HepG2 (cell line): ENCODE measurements at regions not wholly inside any gene's neighbourhood (a gene's known extent, or its start where the extent isn't known, plus 50 kb on each side); places are given as distances from the start of the nearest gene placed in this dataset.
A peak's percentile ranks its signal among the peaks of the same experiment; 100 is the strongest.

ENCODE experiments used
- CTCF ChIP-seq: sonication (generic); formaldehyde crosslinking; IDR thresholded peaks from 2 replicates; pipeline ENCODE4 v1.5.0; 2020; ENCODE audit warnings: mild to moderate bottlenecking, missing genetic modification reagents, moderate library complexity
- EZH2 ChIP-seq: conservative IDR thresholded peaks from 2 replicates; pipeline ENCODE4 v1.6.1; 2012; ENCODE audit warnings: mild to moderate bottlenecking, low read depth, low read length, moderate library complexity
- FOXK2 ChIP-seq: fragments of 450-650 bp; IDR thresholded peaks from 2 replicates; pipeline ENCODE4 v1.6.1; 2016
- GABPA ChIP-seq, 2 experiments: IDR thresholded peaks; 2 replicates each; pipeline ENCODE4 v1.6.1; 2011 to 2016; ENCODE audit warnings: low read depth in 2 of 2, low read length in 1 of 2, missing biosample characterization in 1 of 2, missing genetic modification characterization in 1 of 2
- GATAD2A ChIP-seq: IDR thresholded peaks from 2 replicates; pipeline ENCODE4 v1.6.1; 2016
- HCFC1 ChIP-seq: fragments of 150-350 bp; IDR thresholded peaks from 2 replicates; pipeline ENCODE4 v1.6.1; 2014; ENCODE audit warnings: low read depth, low read length
- HMGA1 ChIP-seq: sonication (generic); formaldehyde crosslinking; conservative IDR thresholded peaks from 2 replicates; pipeline ENCODE4 v1.4.0; 2020; ENCODE audit warnings: missing genetic modification reagents
- MEF2D ChIP-seq: sonication (generic); formaldehyde crosslinking; IDR thresholded peaks from 2 replicates; pipeline ENCODE4 v1.5.1; 2020; ENCODE audit warnings: mild to moderate bottlenecking, missing genetic modification reagents
- NR2F1 ChIP-seq, 2 experiments: fragments of 450-650 bp in 1 of 2; formaldehyde crosslinking in 1 of 2; IDR thresholded peaks; 2 replicates each; pipeline versions ENCODE4 v1.5.0 to v1.6.1; 2016 to 2020; ENCODE audit warnings: mild to moderate bottlenecking in 1 of 2, missing compliant biosample characterization in 1 of 2, missing genetic modification reagents in 1 of 2, moderate library complexity in 1 of 2
- POLR2AphosphoS5 ChIP-seq: IDR thresholded peaks from 2 replicates; pipeline ENCODE4 v1.6.1; 2012; ENCODE audit warnings: low read depth, low read length
- ZNF263 ChIP-seq: sonication (generic); formaldehyde crosslinking; IDR thresholded peaks from 2 replicates; pipeline ENCODE4 v1.4.0; 2020; ENCODE audit warnings: missing genetic modification reagents
- TF ChIP-seq, protein P1 (sequence below): sonication (generic); formaldehyde crosslinking; conservative IDR thresholded peaks from 2 replicates; pipeline ENCODE4 v1.8.0; 2022; ENCODE audit warnings: mild to moderate bottlenecking, moderate library complexity, missing genetic modification reagents

DNA sequence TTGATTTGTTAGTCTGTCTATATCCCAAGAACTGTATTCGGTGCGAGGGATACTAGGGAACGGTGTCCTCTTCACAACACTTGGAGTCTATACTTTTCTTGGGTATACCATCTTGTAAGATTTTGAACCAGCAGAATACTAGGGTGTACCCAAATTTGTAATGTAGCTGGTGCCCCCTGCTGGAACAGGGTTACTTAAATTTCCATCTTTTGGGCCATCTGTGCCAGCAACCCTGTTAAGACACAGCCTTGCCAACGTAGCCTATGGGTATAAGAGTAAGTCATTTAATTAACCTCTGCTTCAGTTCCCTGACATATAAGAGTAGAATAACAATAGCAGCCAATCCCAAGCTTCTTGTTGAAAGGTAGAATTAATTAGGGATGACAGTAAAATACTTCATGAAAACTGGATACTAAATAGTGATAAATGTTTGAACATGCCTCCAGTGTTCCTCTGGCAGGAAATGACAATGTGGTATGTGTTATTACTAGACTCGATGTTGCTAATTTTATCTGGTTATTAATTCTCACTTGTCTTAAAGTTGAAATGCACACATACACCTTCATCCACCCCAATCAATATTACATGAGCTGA, 607.6 kb downstream of the FGF9 start:
- no peak for TF ChIP-seq HCFC1
- no peak for TF ChIP-seq MEF2D (CRISPR knock-in tag)
- TF ChIP-seq HMGA1, result no peak
- no peak for TF ChIP-seq FOXK2
- TF ChIP-seq CTCF, result peak; percentile 50
- no peak for TF ChIP-seq NR2F1 (CRISPR knock-in tag; IDR thresholded peaks at IDR 0.05)
- TF ChIP-seq GABPA (IDR thresholded peaks at IDR 0.05; ENCODE audit: low read depth, low read length), result no peak
- no peak for TF ChIP-seq GABPA (CRISPR knock-in tag; IDR thresholded peaks at IDR 0.05; ENCODE audit: low read depth)
- no peak for TF ChIP-seq EZH2
- no peak for TF ChIP-seq POLR2AphosphoS5
- no peak for TF ChIP-seq GATAD2A (CRISPR knock-in tag)
- no peak for TF ChIP-seq ZNF263 (CRISPR knock-in tag)
- TF ChIP-seq, protein P1, sequence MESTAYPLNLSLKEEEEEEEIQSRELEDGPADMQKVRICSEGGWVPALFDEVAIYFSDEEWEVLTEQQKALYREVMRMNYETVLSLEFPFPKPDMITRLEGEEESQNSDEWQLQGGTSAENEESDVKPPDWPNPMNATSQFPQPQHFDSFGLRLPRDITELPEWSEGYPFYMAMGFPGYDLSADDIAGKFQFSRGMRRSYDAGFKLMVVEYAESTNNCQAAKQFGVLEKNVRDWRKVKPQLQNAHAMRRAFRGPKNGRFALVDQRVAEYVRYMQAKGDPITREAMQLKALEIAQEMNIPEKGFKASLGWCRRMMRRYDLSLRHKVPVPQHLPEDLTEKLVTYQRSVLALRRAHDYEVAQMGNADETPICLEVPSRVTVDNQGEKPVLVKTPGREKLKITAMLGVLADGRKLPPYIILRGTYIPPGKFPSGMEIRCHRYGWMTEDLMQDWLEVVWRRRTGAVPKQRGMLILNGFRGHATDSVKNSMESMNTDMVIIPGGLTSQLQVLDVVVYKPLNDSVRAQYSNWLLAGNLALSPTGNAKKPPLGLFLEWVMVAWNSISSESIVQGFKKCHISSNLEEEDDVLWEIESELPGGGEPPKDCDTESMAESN, result no peak
